Caco-2 (cell line): ENCODE measurements at regions not wholly inside any gene's neighbourhood (a gene's known extent, or its start where the extent isn't known, plus 50 kb on each side); places are given as distances from the start of the nearest gene placed in this dataset.

Experiments
- BruUV-seq: library from RNA; stranded (reverse); fragments of 400-500 nt; replicated peaks from 2 replicates; lab custom pipeline; 2021; lab: Mats Ljungman, UMichigan
- CTCF ChIA-PET: fragments of 300-600 bp; sonication (Branson Sonifier 250); formaldehyde crosslinking; loops from one replicate; lab custom pipeline; 2022; ENCODE audit warnings: antibody characterized with exemption; lab: Charles Lee
- POLR2A ChIA-PET: fragments of 300-600 bp; sonication (Branson Sonifier 250); formaldehyde crosslinking; loops from one replicate; lab custom pipeline; 2022; ENCODE audit warnings: antibody characterized with exemption; lab: Charles Lee
- DNase-seq, 2 experiments: peaks; one replicate each; pipeline versions ENCODE4 v3.0.0 to v3.0.0-alpha.2; 2020 to 2022
- H3K27me3 ChIP-seq: replicated peaks from 2 replicates; pipeline ENCODE4 v1.6.0; 2011; ENCODE audit warnings: low read length; ENCODE audit not compliant: control insufficient read depth, insufficient read depth
- H3K36me3 ChIP-seq: 2 replicates; pipeline ENCODE4 v1.5.1; 2011; ENCODE audit warnings: low read length; ENCODE audit not compliant: control insufficient read depth, insufficient read depth
- H3K4me1 ChIP-seq: fragments of 250-450 bp; sonication (Bioruptor Pico); 2 replicates; pipeline ENCODE4 v1.5.1; 2020; ENCODE audit warnings: mild to moderate bottlenecking
- H3K4me3 ChIP-seq: 2 replicates; pipeline ENCODE4 v1.5.1; 2011; ENCODE audit warnings: low read depth, mild to moderate bottlenecking, control low read depth, low read length
- H3K9me3 ChIP-seq: fragments of 250-450 bp; sonication (Bioruptor Pico); 2 replicates; pipeline ENCODE4 v1.5.1; 2020; ENCODE audit warnings: mild to moderate bottlenecking, moderate library complexity
- H3K27ac Mint-ChIP-seq: one replicate; pipeline ENCODE4 v1.8.0; 2022; ENCODE audit warnings: mixed read lengths; ENCODE audit not compliant: unreplicated experiment
- H3K27me3 Mint-ChIP-seq: one replicate; pipeline ENCODE4 v1.8.0; 2022; ENCODE audit warnings: mixed read lengths; ENCODE audit not compliant: insufficient read depth, unreplicated experiment
- H3K36me3 Mint-ChIP-seq: one replicate; pipeline ENCODE4 v1.8.0; 2022; ENCODE audit warnings: mild to moderate bottlenecking, mixed read lengths; ENCODE audit not compliant: insufficient read depth, unreplicated experiment
- H3K4me1 Mint-ChIP-seq: one replicate; pipeline ENCODE4 v1.8.0; 2022; ENCODE audit warnings: low read depth, mixed read lengths; ENCODE audit not compliant: unreplicated experiment
- H3K4me3 Mint-ChIP-seq: one replicate; pipeline ENCODE4 v1.8.0; 2022; ENCODE audit warnings: mild to moderate bottlenecking, moderate library complexity, mixed read lengths; ENCODE audit not compliant: unreplicated experiment
- H3K9me3 Mint-ChIP-seq: one replicate; pipeline ENCODE4 v1.8.0; 2022; ENCODE audit warnings: mixed read lengths; ENCODE audit not compliant: unreplicated experiment
- CTCF ChIP-seq, 2 experiments: fragments of 200-600 bp in 1 of 2; IDR thresholded peaks; 1 replicate in 1 of 2; 2 replicates in 1 of 2; pipeline versions ENCODE4 v1.5.1 to v1.8.0; 2011 to 2022; ENCODE audit warnings: antibody characterized with exemption in 1 of 2, control low read depth in 1 of 2, inconsistent platforms in 1 of 2, low read depth in 1 of 2, low read length in 1 of 2, mild to moderate bottlenecking in 1 of 2, moderate library complexity in 1 of 2; ENCODE audit not compliant: insufficient read depth in 1 of 2, severe bottlenecking in 1 of 2, unreplicated experiment in 1 of 2
- intact Hi-C: fragments of 100-400 bp; cut with micrococcal nuclease; formaldehyde crosslinking; loops from one replicate; pipeline ENCODE4 v1.10.0; 2022; ENCODE audit not compliant: unreplicated experiment

- BruUV-seq: no TSS peak
- no peaks in the 10 kb centered on the region for H3K27me3 Mint-ChIP-seq
- no peak for TF ChIP-seq CTCF (IDR thresholded peaks at IDR 0.05; ENCODE audit: insufficient read depth in 1 of 2, low read depth in 1 of 2, low read length in 1 of 2, severe bottlenecking in 1 of 2, unreplicated experiment in 1 of 2)
- H3K36me3 Mint-ChIP-seq: no peaks in the 10 kb centered on the region
- ChIA-PET POLR2A (no interaction called here), CTCF (no interaction called here)
- H3K4me3 Mint-ChIP-seq: no peak overlapping the region
- H3K27ac Mint-ChIP-seq: no peak overlapping the region
- no peaks in the 10 kb centered on the region for H3K27me3 ChIP-seq
- H3K9me3 Mint-ChIP-seq: no peaks in the 10 kb centered on the region
- H3K4me1 Mint-ChIP-seq: no peaks in the 10 kb centered on the region
- intact Hi-C loops: no loop called here
- H3K36me3 ChIP-seq: no peaks in the 10 kb centered on the region
- H3K4me1 ChIP-seq: no peaks in the 10 kb centered on the region
- H3K4me3 ChIP-seq: no peak overlapping the region
- no peaks in the 10 kb centered on the region for H3K9me3 ChIP-seq
- DNase-seq: no peak
Measured at GRCh38 chr20:11101696-11102095, 427.9 kb upstream of the JAG1 start.

DNA sequence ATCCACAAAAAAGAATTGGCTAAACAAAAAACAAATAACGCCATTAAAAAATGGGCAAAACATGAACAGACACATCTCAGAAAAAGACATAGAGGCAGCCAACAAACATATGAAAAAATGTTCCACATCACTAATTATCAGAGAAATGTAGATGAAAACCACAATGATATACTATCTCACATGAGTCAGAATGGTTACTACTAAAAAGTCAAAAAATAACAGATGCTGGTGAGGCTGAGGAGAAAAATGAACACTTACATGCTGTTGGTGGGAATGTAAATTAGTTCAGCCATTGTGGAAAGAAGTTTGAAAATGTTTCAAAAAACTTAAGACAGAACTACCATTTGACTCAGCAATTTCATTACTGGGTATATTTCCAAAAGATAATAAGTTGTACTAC is 430.1 kb upstream of the JAG1 start:
- Mint-ChIP-seq H3K4me1 (no peaks in the 10 kb centered on the region), H3K27ac (no peak overlapping the region), H3K9me3 (no peaks in the 10 kb centered on the region), H3K27me3 (no peaks in the 10 kb centered on the region), H3K4me3 (no peak overlapping the region), H3K36me3 (no peaks in the 10 kb centered on the region)
- Histone ChIP-seq H3K4me3 (no peak overlapping the region), H3K4me1 (no peaks in the 10 kb centered on the region), H3K36me3 (no peaks in the 10 kb centered on the region), H3K9me3 (no peaks in the 10 kb centered on the region), H3K27me3 (no peaks in the 10 kb centered on the region)
- DNase-seq: no peak
- CTCF ChIA-PET: no interaction called here
- no peak for TF ChIP-seq CTCF (IDR thresholded peaks at IDR 0.05; ENCODE audit: insufficient read depth in 1 of 2, low read depth in 1 of 2, low read length in 1 of 2, severe bottlenecking in 1 of 2, unreplicated experiment in 1 of 2)
- intact Hi-C loops: no loop called here
- POLR2A ChIA-PET: no interaction called here
- no TSS peak for BruUV-seq

DNA sequence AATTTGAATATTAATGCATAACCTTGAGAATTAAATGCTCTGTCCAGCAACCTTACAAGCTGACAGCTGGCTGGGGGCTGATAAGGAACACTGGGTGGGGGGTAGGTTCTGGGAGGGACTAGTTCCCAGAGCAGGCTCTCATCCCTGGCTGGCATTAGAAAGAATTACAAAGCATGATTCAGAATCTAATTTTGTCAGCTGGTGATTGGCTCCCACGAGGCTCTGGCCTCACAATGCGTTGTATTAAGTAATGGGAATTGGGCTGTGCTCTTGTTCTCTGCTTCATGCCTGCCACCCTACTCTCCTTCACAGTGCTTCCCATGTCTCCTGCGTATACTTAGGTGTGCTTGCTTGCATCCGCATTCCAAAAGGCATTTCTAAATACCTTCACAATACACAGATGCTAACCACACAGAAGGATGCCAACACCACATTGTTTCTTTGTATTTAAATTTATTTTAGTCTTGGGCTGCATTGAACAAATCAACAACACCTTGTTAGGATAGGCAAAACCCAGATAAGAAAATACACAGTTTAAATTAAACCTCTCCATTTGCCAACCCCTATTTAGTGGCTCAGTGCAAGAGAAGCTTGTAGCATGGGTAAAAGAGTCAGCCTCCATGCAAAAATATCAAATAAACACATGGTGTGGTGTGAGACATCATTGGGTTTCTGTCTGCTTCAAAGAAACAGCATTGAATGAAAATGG is 434.5 kb upstream of the JAG1 start:
- no peak for DNase-seq
- Mint-ChIP-seq H3K4me3 (no peak overlapping the region), H3K9me3 (no peaks in the 10 kb centered on the region), H3K27ac (no peak overlapping the region), H3K27me3 (no peaks in the 10 kb centered on the region), H3K36me3 (no peaks in the 10 kb centered on the region), H3K4me1 (no peaks in the 10 kb centered on the region)
- H3K4me3 ChIP-seq: no peak overlapping the region
- H3K9me3 ChIP-seq: no peaks in the 10 kb centered on the region
- ChIA-PET CTCF (no interaction called here), POLR2A (no interaction called here)
- no peaks in the 10 kb centered on the region for H3K27me3 ChIP-seq
- H3K36me3 ChIP-seq: no peaks in the 10 kb centered on the region
- intact Hi-C loops: no loop called here
- BruUV-seq: no TSS peak
- TF ChIP-seq CTCF (IDR thresholded peaks at IDR 0.05; ENCODE audit: insufficient read depth in 1 of 2, low read depth in 1 of 2, low read length in 1 of 2, severe bottlenecking in 1 of 2, unreplicated experiment in 1 of 2): no peak
- no peaks in the 10 kb centered on the region for H3K4me1 ChIP-seq
